CD4-positive, alpha-beta T cell treated with Interleukin-2 at 100 ng/mL for 4 hours (primary cell): ENCODE measurements at regions not wholly inside any gene's neighbourhood (a gene's known extent, or its start where the extent isn't known, plus 50 kb on each side); places are given as distances from the start of the nearest gene placed in this dataset.
"Not testable (repeated sequence)": the region's sequence is repeated elsewhere in the genome, so short reads cannot be mapped to it uniquely, and the experiment has no call there.

Experiments used
- DNase-seq: peaks from one replicate; pipeline ENCODE4 v3.0.0-alpha.2; 2020; ENCODE audit warnings: low spot score

DNA sequence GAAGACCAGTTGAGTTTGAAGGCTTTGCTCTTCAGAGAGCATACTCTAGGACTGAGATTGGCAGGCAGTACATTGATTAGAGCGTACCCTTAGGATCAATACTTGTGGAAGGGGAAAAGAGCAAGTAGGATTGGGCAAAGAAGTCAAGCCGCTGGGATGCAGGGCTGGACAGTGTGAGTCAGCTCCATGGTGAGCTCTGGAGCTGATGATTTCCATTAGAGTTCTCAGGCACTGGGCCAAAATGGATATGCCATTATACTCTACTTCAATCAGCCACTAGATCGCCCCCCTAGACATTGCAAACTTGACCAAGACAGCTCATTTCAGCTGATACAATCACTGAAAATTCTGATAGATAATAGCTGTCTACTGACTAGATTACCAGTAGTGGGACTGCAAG lies 432.7 kb upstream of the ALCAM start:
- no peak for DNase-seq

GRCh38 chr3:104935613-104936012 lies 431.1 kb upstream of the ALCAM start:
- no peak for DNase-seq

DNA sequence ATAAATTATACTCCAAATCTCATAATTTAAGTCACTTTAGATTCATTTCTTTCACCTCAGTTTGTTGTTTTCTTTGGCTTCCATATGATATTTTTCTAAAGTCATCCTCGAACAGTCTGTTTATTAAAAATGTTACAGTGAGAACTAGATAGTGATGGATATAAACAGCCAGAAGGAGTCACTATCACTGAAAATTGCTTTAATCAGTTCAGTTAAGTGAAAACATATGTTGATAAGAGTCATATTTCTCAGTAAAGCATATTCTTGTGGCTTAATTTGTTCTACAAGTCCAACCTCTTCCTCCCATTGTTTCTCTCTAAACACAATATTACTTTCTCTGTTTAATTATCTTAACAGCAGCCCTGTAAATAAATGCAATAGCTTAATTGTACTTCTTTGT lies 427.5 kb upstream of the ALCAM start:
- no peak for DNase-seq

DNA sequence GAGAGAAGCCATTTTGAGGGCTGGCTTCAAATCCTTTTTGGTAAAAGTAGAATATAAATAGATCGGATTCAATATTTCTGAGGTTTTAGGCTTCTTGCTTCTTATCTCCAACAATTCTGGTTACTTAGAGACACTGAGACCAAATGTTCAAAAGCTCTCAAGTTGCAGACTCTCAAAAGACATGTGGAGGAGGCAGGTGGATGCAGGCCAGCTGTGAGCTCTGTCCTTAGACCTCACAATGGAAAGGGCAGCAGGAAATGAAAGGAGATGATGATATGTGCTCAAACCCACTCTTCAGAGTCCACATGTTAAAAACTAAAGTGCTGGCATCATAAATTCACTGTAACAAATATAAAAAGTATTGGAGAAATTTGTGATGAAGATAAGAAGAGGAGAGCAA lies 424.9 kb upstream of the ALCAM start:
- no peak for DNase-seq

GRCh38 chr3:104943974-104944373 lies 422.7 kb upstream of the ALCAM start:
- no peak for DNase-seq

GRCh38 chr3:104947943-104948342 lies 418.8 kb upstream of the ALCAM start:
- no peak for DNase-seq

- not testable (repeated sequence) for DNase-seq
Measured at GRCh38 chr3:104949810-104950209, 416.9 kb upstream of the ALCAM start.

DNA sequence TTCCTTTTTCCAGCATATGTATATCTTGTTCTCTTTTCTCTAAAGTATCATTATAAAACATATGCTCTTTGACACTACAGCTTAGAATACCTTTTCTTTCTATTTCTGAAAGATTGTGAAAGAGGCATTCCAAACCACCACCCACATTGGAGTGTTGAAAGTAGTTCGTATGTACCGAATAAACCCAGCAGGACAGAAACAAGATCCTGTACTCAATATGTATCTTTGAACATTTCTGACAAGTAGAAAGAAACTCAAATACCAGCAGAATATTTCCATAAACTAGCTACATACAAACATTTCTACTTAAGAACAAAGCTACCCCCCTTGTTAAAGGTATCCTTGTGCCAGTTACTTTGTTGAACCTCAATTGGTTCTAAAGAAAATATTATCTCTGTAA lies 415.3 kb upstream of the ALCAM start:
- no peak for DNase-seq

DNA sequence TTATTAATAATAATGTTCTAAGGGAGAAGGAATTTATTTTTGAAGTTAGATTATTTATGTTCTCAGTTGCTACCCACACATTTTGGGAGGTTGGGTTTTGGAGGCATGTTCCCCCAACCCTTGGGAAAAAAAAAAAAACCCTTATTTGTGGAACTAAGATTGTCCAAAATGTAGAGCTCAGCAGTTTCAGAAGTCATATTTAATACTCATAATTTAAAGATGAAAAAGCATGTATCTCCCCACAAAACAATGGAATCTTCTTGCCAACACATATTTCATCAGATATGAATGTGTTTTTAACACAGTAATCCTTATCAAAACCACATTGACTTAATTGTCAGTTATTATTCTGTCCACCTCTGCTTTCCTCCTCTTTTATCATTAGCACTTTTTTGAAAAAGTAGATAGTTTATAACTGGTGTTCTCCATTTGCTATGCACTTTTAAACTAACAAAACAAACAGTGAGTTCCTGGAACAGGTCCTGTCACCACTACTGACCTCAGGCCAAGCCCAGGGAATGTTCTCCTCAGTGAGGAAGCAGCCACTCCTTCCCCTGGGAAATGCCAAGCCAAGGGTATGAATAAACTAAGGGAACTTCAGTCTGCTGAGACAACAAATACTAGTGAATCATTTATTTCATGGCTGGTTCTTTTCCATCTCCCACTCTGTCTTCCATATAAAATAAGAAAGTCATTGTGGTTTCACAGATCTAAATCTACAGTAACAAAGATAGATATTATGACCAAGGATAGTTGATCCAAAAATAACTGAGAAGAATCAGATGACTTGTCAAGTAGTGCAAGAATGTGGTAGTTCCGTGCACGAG lies 414.4 kb upstream of the ALCAM start:
- no peak for DNase-seq

- no peak for DNase-seq
Measured at GRCh38 chr3:104956620-104957345, 409.9 kb upstream of the ALCAM start.

GRCh38 chr3:104960579-104960978 lies 406.1 kb upstream of the ALCAM start:
- no peak for DNase-seq

- no peak for DNase-seq
Measured at GRCh38 chr3:104961851-104962250, 404.9 kb upstream of the ALCAM start.

DNA sequence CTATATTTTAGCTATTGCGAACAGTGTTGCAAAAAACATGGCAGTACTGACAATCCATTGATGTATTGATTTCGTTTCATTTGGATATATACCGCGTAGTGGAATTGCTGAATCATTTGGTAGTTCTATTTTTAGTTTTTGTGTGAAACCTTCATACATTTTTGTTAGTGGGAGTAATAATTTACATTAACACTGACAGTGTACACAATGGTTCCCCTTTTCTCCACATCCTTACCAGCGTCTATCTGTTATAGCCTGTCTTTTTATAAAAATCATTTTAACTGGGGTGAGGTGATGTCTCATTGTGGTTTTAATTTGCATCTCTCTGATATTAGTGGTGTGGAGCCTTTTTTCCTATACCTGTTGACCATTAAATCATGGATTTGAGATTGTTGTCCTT lies 392.4 kb upstream of the ALCAM start:
- no peak for DNase-seq

DNA sequence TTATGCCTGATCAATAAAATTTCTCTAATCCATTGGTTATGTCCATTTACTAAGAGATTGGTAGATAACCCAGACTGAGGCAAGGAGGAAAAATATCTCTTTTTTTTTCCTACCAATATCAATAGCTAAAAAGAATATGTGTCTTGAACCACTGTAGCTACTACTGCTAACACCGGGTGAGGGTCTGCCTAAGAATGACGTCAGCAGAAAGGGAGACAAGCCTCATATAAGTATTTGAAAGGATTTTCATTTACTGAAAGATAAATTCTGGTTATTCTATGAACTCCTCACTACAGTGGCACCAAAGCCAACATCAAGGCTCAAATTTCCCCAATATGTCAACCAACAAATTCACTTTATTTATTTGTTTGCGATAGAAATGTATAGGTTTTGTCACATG lies 389.0 kb upstream of the ALCAM start:
- no peak for DNase-seq

- DNase-seq, result no peak
Measured at GRCh38 chr3:104982130-104982529, 384.6 kb upstream of the ALCAM start.

GRCh38 chr3:104987859-104988258 lies 378.9 kb upstream of the ALCAM start:
- no peak for DNase-seq

DNA sequence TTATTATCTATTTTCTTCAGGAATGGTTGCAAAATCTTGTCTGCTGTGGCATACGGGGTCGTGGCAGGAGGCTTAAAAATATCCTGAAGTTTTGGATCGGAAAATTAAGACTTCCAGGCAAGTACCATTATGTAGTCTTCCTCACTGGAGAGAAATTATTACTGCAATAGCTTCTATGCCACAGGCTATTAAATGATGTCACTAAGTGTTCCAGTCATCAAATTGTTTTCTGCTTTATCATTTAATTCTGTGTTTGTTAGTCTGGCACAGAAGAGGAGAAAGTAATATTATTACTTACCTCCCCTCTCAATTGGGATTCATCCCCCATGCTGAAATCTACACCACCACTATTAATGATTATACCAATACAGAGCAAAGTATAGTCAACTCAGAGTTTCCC lies 378.2 kb upstream of the ALCAM start:
- no peak for DNase-seq

GRCh38 chr3:104989878-104990277 lies 376.8 kb upstream of the ALCAM start:
- DNase-seq, result no peak

- no peak for DNase-seq
Measured at GRCh38 chr3:104990758-104991157, 376.0 kb upstream of the ALCAM start.

DNA sequence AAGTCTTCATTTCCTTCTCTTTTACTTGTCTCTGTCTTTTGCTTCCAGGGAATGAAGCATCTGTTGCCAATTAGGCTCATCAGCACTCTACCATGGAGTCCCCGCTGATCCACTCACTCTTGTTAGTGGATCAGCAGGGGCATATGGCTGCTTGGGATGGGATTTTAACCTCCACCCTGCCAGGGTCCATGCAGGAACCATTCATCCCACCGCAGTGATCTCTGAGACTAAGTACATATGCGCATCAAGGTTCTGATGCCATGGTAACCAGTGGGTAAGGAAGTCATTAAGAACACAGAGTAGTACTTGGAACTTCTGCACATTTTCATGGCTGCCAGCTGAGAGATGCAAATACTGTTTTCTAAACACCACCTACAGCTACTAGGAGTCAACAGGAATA lies 374.0 kb upstream of the ALCAM start:
- DNase-seq, result no peak

- no peak for DNase-seq
Measured at GRCh38 chr3:105006164-105006563, 360.5 kb upstream of the ALCAM start.

DNA sequence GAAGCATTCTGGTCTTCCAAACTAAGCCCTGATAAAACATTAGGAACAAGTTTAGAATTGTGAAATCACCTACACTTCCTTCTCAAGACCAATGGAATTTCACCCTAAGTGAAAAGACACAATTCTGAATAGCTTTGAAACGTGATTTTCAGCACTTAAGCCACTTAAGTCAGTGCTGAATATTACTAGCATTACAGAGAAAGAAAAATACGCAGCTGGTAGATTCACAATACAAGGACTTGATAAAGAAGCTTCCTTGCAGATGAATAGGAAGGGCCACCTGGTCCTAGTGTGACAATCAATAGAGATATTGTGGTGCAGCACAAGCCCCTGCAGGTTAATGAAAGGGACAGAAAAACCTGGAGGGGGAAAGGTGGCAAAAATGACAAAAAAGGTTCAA lies 353.1 kb upstream of the ALCAM start:
- no peak for DNase-seq

DNA sequence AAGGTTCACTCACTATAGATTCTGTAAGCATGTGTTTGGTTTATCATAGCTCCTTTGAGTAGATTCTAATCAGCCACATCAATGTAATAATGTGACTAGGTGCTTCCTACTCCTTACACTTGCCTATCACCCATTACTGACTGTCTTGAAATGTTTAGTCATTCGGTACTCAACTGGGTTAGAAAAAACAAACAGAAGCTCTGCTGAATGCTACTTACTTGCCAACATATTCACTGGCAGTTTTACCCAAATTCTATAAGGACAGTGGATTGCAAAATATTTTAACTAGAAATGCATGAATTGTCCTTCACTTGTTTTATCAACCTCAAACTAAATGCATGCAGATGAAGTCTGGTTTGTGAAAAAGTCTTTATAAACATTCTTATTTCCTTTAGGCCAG lies 352.1 kb upstream of the ALCAM start:
- no peak for DNase-seq

DNA sequence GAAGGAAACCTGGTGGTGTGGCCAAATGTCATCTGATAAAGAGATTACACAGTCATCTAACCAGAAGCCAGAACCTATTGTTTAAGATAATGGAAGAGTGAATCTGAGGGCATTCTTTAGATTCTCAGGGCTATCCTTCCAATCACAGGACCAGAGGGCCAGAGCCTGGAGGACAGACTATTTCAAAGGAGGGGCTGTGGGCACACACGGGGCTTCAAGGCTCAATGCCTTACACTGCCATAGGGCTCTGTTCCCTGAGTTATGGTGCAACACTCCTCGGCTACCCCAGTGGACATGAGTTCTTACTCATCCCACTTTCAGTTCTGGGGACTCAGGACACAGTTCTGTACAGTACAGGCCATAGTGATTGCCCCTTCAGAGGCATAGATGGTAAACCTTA lies 343.9 kb upstream of the ALCAM start:
- DNase-seq, result no peak
